ENCODE measurements at regions not wholly inside any gene's neighbourhood (a gene's known extent, or its start where the extent isn't known, plus 50 kb on each side); places are given as distances from the start of the nearest gene placed in this dataset.
"Not testable (repeated sequence)": the region's sequence is repeated elsewhere in the genome, so short reads cannot be mapped to it uniquely, and the experiment has no call there.

- in situ Hi-C loops (cut with MboI; ENCODE audit: low pct_unique_long_range_greater_than_20kb, low sequenced_read_pairs, unreplicated experiment), result no loop called here
Observed at GRCh38 chr2:236367506-236368289, 103.5 kb upstream of the ASB18 start.

DNA sequence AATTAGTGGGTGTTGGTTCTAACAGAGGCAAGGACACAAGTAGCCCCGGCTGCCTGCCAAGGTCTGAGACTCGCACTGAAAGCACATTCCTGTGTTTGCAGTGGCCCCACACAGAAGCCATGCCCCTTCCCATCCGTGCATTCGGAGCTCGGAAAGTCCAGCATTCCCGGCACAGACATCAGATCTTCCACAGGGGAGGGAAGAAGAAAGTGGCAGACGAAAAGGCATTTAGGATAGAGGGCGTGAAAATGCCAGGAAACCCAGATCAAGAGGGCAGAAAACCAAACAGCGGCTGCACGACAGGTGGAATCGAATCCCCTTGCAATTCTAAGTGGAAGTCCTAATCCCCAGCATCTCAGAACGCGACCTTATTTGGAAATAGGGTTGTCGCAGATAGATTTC is 105.5 kb upstream of the ASB18 start:
- no peak for DNase-seq (ENCODE audit: low spot score)
- no peak for TF ChIP-seq CTCF (IDR thresholded peaks at IDR 0.05; ENCODE audit: extremely low read depth, insufficient read depth, missing control alignments)
- in situ Hi-C loops (cut with MboI; ENCODE audit: low pct_unique_long_range_greater_than_20kb, low sequenced_read_pairs, unreplicated experiment), result no loop called here

More at GRCh38 chr2:236367506-236368289, 103.5 kb upstream of the ASB18 start:
- DNase-seq (ENCODE audit: low spot score), result no peak
- no peak for TF ChIP-seq CTCF (IDR thresholded peaks at IDR 0.05; ENCODE audit: extremely low read depth, insufficient read depth, missing control alignments)

DNA sequence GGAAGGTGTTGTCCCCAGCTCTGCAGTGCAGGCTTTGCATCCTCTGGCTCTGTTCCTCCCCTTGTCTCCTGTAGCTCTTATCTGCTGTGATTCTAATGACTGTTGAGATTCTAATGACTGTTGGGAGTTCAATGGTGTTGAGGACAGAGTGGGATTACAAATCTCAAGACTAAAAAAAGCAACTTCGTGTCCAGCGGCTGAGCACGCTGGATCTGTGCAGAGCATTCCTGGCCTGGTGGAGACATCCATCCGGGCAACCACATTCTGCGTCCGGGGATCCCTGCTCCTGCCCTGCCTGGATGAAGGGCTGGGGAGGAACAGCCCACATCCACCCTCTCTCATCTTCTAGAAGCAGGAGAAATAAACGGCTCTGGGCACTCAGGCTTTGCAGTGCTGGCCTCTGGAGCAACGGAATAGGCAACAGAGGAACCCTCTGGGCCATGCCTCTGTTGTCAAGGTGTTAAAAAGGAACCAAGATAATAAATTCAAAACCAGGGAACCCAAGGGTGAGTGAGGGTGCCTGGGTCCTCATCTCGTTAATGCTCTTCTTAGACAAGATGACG is 106.7 kb upstream of the ASB18 start:
- DNase-seq (ENCODE audit: low spot score), result no peak
- in situ Hi-C loops (cut with MboI; ENCODE audit: low pct_unique_long_range_greater_than_20kb, low sequenced_read_pairs, unreplicated experiment), result no loop called here
- TF ChIP-seq CTCF (IDR thresholded peaks at IDR 0.05; ENCODE audit: extremely low read depth, insufficient read depth, missing control alignments), result no peak

DNA sequence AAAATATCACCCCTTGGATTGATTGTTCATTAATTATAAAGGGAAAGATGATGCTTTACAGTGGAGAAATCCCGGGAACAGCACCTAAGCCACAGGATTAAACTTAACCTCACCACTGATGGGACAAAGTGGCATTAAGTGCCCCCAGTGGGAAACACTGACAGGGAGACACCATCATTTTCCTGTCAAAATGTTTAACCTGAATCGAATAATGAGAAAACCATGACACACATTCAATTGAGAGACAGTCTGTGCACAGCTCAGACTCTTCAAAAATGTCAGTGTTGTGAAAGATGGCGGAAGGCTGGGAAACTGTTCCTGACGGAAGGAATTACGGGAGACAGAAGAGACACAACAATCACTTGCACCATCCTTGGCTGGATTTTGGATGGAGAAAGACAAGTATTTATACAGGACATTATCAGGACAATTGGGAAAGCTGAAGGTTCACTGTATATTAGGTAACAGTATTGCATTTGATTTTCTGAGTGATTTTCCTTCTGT is 111.8 kb upstream of the ASB18 start:
- TF ChIP-seq CTCF (IDR thresholded peaks at IDR 0.05; ENCODE audit: extremely low read depth, insufficient read depth, missing control alignments), result no peak
- in situ Hi-C loops (cut with MboI; ENCODE audit: low pct_unique_long_range_greater_than_20kb, low sequenced_read_pairs, unreplicated experiment), result no loop called here
- no peak for DNase-seq (ENCODE audit: low spot score)

GRCh38 chr2:236376566-236377244 is 112.5 kb upstream of the ASB18 start:
- TF ChIP-seq CTCF (IDR thresholded peaks at IDR 0.05; ENCODE audit: extremely low read depth, insufficient read depth, missing control alignments), result no peak
- in situ Hi-C loops (cut with MboI; ENCODE audit: low pct_unique_long_range_greater_than_20kb, low sequenced_read_pairs, unreplicated experiment), result no loop called here
- no peak for DNase-seq (ENCODE audit: low spot score)

GRCh38 chr2:236380051-236380612 is 115.9 kb upstream of the ASB18 start:
- in situ Hi-C loops (cut with MboI; ENCODE audit: low pct_unique_long_range_greater_than_20kb, low sequenced_read_pairs, unreplicated experiment), result no loop called here
- TF ChIP-seq CTCF (IDR thresholded peaks at IDR 0.05; ENCODE audit: extremely low read depth, insufficient read depth, missing control alignments), result no peak
- DNase-seq (ENCODE audit: low spot score), result no peak

DNA sequence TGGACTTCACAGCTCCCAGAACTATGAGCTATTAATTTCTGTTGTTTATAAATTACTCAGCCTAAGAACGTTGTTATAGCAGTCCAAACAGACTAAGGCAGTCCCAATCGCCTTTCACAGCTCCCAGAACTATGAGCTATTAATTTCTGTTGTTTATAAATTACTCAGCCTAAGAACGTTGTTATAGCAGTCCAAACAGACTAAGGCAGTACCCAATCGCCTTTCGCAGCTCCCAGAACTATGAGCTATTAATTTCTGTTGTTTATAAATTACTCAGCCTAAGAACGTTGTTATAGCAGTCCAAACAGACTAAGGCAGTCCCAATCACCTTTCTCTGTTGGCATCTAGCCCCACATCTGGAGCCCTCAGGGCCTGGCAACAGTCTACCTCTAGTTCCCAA is 117.0 kb upstream of the ASB18 start:
- DNase-seq (ENCODE audit: low spot score); in situ Hi-C loops (cut with MboI; ENCODE audit: low pct_unique_long_range_greater_than_20kb, low sequenced_read_pairs, unreplicated experiment): not testable (repeated sequence)

DNA sequence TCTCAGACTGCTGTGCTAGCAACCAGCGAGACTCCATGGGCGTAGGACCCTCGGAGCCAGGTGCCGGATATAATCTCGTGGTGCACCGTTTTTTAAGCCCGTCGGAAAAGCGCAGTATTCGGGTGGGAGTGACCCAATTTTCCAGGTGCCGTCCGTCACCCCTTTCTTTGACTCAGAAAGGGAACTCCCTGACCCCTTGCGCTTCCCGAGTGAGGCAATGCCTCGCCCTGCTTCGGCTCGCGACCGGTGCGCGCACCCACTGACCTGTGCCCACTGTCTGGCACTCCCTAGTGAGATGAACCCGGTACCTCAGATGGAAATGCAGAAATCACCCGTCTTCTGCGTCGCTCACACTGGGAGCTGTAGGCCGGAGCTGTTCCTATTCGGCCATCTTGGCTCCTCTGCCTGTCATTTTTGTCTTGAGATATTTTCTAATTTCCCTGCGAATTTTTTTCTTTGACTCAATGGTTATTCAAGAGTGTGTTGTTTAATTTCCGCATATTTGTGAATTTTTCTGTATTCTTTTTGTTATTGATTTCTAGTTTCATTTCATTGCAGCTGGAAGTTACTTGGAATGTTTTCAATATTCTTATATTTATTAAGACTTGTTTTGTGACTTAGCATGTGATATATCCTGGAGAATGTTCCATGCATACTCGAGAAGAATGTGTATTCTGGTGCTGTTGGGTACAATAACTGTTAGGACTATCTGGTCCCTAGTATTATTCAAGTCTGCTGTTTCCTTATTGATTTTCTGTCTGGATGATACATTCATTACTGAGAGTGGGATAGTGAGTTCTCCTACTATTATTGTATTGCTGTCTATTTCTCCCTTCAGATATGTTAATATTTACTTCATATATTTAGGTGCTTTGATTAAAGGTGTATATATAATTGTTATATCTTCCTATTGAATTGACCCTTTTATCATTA is 125.3 kb upstream of the ASB18 start:
- DNase-seq (ENCODE audit: low spot score); in situ Hi-C loops (cut with MboI; ENCODE audit: low pct_unique_long_range_greater_than_20kb, low sequenced_read_pairs, unreplicated experiment): not testable (repeated sequence)

All from GM13977 (cell line).